ENCODE measurements at regions not wholly inside any gene's neighbourhood (a gene's known extent, or its start where the extent isn't known, plus 50 kb on each side); places are given as distances from the start of the nearest gene placed in this dataset.

DNA sequence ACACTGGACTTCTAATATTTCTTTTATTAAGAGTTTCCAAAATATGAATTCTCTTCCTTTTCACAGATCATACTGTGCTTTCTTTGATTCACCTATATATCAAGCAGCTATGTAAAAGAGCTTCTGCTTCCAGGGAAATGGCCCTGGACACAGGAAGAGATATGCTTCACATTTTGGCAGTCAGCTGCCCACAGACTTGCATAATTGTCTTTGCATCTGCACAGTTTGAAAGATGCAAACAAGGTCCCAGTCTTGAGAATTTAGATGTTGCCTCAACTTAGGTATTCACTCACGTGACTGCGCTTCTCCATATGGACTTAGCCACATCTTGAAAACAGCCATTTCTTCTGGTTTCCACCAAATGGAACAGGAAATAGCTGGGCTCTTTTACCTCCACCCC, 92.3 kb upstream of the POU2AF2 start:
- Mint-ChIP-seq H3K36me3 (no peaks in the 10 kb centered on the region), H3K4me1 (no peaks in the 10 kb centered on the region), H3K4me3 (no peak overlapping the region), H3K27me3 (ENCODE audit: low read depth) (no peaks in the 10 kb centered on the region), H3K9me3 (no peaks in the 10 kb centered on the region), H3K27ac (no peak overlapping the region)
- DNase-seq (ENCODE audit: low spot score) (no peak), ATAC-seq (no peak)
- POLR2A ChIA-PET = no interaction called here
- TF ChIP-seq, protein P1, sequence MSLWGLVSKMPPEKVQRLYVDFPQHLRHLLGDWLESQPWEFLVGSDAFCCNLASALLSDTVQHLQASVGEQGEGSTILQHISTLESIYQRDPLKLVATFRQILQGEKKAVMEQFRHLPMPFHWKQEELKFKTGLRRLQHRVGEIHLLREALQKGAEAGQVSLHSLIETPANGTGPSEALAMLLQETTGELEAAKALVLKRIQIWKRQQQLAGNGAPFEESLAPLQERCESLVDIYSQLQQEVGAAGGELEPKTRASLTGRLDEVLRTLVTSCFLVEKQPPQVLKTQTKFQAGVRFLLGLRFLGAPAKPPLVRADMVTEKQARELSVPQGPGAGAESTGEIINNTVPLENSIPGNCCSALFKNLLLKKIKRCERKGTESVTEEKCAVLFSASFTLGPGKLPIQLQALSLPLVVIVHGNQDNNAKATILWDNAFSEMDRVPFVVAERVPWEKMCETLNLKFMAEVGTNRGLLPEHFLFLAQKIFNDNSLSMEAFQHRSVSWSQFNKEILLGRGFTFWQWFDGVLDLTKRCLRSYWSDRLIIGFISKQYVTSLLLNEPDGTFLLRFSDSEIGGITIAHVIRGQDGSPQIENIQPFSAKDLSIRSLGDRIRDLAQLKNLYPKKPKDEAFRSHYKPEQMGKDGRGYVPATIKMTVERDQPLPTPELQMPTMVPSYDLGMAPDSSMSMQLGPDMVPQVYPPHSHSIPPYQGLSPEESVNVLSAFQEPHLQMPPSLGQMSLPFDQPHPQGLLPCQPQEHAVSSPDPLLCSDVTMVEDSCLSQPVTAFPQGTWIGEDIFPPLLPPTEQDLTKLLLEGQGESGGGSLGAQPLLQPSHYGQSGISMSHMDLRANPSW (CRISPR knock-in tag; conservative IDR thresholded peaks at IDR 0.05; ENCODE audit: low read depth) = no peak
- TF ChIP-seq, protein P2, sequence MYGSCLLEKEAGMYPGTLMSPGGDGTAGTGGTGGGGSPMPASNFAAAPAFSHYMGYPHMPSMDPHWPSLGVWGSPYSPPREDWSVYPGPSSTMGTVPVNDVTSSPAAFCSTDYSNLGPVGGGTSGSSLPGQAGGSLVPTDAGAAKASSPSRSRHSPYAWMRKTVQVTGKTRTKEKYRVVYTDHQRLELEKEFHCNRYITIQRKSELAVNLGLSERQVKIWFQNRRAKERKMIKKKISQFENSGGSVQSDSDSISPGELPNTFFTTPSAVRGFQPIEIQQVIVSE (CRISPR knock-in tag; IDR thresholded peaks at IDR 0.05; ENCODE audit: borderline replicate concordance) = no peak
- TF ChIP-seq ELF4 (CRISPR knock-in tag; IDR thresholded peaks at IDR 0.05; ENCODE audit: low read depth) (no peak), NR1H2 (CRISPR knock-in tag; IDR thresholded peaks at IDR 0.05) (no peak), PRRX2 (CRISPR knock-in tag; IDR thresholded peaks at IDR 0.05) (no peak)
- TF ChIP-seq, protein P3, sequence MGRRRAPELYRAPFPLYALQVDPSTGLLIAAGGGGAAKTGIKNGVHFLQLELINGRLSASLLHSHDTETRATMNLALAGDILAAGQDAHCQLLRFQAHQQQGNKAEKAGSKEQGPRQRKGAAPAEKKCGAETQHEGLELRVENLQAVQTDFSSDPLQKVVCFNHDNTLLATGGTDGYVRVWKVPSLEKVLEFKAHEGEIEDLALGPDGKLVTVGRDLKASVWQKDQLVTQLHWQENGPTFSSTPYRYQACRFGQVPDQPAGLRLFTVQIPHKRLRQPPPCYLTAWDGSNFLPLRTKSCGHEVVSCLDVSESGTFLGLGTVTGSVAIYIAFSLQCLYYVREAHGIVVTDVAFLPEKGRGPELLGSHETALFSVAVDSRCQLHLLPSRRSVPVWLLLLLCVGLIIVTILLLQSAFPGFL (CRISPR knock-in tag; IDR thresholded peaks at IDR 0.05; ENCODE audit: borderline replicate concordance) = no peak
- CTCF ChIA-PET = no interaction called here

DNA sequence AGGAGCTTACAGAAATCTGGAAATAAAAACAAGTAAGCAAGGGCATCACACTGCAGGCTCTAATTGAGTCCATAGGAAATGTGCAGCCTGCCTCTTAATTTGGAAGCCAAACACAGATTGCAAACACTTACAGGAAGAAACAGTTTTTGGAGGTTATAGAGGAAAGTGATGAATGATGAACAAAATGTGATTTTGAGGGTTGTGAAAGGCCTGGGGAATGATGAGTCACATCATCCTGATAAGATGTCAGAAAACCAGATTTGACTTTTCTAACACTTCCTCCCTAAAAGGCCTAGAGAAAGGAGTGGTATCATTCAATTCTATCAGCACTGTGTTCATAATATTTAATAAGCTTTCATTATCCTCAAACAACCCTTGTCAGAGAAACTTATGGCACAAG, 96.6 kb upstream of the POU2AF2 start:
- TF ChIP-seq ZNF671 (CRISPR knock-in tag; IDR thresholded peaks at IDR 0.05) (no peak), SP1 (CRISPR knock-in tag; conservative IDR thresholded peaks at IDR 0.05) (no peak), ZNF219 (CRISPR knock-in tag; IDR thresholded peaks at IDR 0.05; ENCODE audit: borderline replicate concordance) (no peak), NR3C1 (CRISPR knock-in tag; conservative IDR thresholded peaks at IDR 0.05; ENCODE audit: low read depth) (no peak), CREB1 (CRISPR knock-in tag; IDR thresholded peaks at IDR 0.05) (no peak), SOX15 (CRISPR knock-in tag; IDR thresholded peaks at IDR 0.05) (no peak), NR1H2 (CRISPR knock-in tag; IDR thresholded peaks at IDR 0.05) (no peak), ZBTB21 (CRISPR knock-in tag; IDR thresholded peaks at IDR 0.05; ENCODE audit: borderline replicate concordance) (no peak), TCF7 (CRISPR knock-in tag; IDR thresholded peaks at IDR 0.05; ENCODE audit: low read depth) (no peak)
- TF ChIP-seq, protein P4, sequence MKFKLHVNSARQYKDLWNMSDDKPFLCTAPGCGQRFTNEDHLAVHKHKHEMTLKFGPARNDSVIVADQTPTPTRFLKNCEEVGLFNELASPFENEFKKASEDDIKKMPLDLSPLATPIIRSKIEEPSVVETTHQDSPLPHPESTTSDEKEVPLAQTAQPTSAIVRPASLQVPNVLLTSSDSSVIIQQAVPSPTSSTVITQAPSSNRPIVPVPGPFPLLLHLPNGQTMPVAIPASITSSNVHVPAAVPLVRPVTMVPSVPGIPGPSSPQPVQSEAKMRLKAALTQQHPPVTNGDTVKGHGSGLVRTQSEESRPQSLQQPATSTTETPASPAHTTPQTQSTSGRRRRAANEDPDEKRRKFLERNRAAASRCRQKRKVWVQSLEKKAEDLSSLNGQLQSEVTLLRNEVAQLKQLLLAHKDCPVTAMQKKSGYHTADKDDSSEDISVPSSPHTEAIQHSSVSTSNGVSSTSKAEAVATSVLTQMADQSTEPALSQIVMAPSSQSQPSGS (CRISPR knock-in tag; IDR thresholded peaks at IDR 0.05; ENCODE audit: borderline replicate concordance, low read depth) = no peak
- TF ChIP-seq, protein P5, sequence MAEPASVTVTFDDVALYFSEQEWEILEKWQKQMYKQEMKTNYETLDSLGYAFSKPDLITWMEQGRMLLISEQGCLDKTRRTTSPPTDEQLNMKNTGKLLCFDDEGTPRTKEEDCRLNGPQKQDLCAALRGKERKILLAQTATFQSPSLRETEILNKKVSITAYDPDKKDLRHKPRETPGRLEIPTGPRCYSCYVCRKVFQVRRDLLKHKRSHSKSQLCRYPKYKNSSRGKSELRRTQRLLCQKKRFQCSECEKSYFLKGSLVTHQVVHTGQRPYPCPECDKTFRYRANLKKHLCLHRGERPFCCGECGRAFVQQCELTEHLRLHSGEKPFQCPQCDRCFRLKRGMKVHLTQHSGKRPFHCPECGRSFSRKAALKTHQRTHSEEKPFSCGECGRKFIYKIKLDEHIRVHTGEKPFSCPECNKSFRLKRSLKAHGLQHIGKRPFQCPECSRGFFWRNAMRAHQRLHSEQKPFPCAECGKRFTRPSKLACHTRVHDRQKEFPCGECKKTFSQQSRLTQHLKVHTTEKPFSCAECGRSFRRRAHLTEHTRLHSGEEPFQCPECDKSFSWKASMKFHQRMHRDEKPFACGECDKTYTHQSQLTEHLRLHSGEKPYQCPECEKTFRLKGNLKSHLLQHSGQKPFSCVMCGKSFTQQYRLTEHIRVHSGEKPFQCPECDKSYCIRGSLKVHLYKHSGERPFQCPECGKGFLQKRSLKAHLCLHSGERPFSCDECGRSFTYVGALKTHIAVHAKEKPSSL (CRISPR knock-in tag; conservative IDR thresholded peaks at IDR 0.05) = no peak
- TF ChIP-seq, protein P6, sequence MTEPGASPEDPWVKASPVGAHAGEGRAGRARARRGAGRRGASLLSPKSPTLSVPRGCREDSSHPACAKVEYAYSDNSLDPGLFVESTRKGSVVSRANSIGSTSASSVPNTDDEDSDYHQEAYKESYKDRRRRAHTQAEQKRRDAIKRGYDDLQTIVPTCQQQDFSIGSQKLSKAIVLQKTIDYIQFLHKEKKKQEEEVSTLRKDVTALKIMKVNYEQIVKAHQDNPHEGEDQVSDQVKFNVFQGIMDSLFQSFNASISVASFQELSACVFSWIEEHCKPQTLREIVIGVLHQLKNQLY (CRISPR knock-in tag; IDR thresholded peaks at IDR 0.05) = no peak
- Mint-ChIP-seq H3K27me3 (ENCODE audit: low read depth) (no peaks in the 10 kb centered on the region), H3K27ac (no peak overlapping the region), H3K36me3 (no peaks in the 10 kb centered on the region), H3K9me3 (no peaks in the 10 kb centered on the region), H3K4me3 (no peak overlapping the region), H3K4me1 (no peaks in the 10 kb centered on the region)
- ATAC-seq (no peak), DNase-seq (ENCODE audit: low spot score) (no peak)
- ChIA-PET POLR2A (no interaction called here), CTCF (no interaction called here)
